ENCODE measurements at regions not wholly inside any gene's neighbourhood (a gene's known extent, or its start where the extent isn't known, plus 50 kb on each side); places are given as distances from the start of the nearest gene placed in this dataset.

GRCh38 chr4:58209001-58209400 lies 1098.8 kb upstream of the IGFBP7 start:
- no peak for DNase-seq (ENCODE audit: low spot score)

- no peak for DNase-seq (ENCODE audit: low spot score)
Observed at GRCh38 chr4:58205446-58206235, 1095.5 kb upstream of the IGFBP7 start.

- DNase-seq (ENCODE audit: low spot score) = no peak
Observed at GRCh38 chr4:58192217-58192616, 1082.0 kb upstream of the IGFBP7 start.

- DNase-seq (ENCODE audit: low spot score) = no peak
Observed at GRCh38 chr4:58191109-58191508, 1080.9 kb upstream of the IGFBP7 start.

GRCh38 chr4:58188316-58188715 lies 1078.1 kb upstream of the IGFBP7 start:
- DNase-seq (ENCODE audit: low spot score) = no peak

- DNase-seq (ENCODE audit: low spot score) = no peak
Observed at GRCh38 chr4:58175024-58175423, 1064.8 kb upstream of the IGFBP7 start.

GRCh38 chr4:58166490-58166889 lies 1056.3 kb upstream of the IGFBP7 start:
- DNase-seq (ENCODE audit: low spot score) = no peak

GRCh38 chr4:58163156-58163555 lies 1053.0 kb upstream of the IGFBP7 start:
- DNase-seq (ENCODE audit: low spot score) = no peak

- DNase-seq (ENCODE audit: low spot score) = no peak
Observed at GRCh38 chr4:58149404-58150085, 1039.4 kb upstream of the IGFBP7 start.

GRCh38 chr4:58144721-58145120 lies 1034.5 kb upstream of the IGFBP7 start:
- DNase-seq (ENCODE audit: low spot score) = no peak

GRCh38 chr4:58138786-58139668 lies 1028.8 kb upstream of the IGFBP7 start:
- no peak for DNase-seq (ENCODE audit: low spot score)

GRCh38 chr4:58136604-58137003 lies 1026.4 kb upstream of the IGFBP7 start:
- DNase-seq (ENCODE audit: low spot score) = no peak

- DNase-seq (ENCODE audit: low spot score) = no peak
Observed at GRCh38 chr4:58127680-58128079, 1017.5 kb upstream of the IGFBP7 start.

GRCh38 chr4:58119298-58119697 lies 1009.1 kb upstream of the IGFBP7 start:
- no peak for DNase-seq (ENCODE audit: low spot score)

GRCh38 chr4:58113126-58113525 lies 1002.9 kb upstream of the IGFBP7 start:
- no peak for DNase-seq (ENCODE audit: low spot score)

GRCh38 chr4:58111818-58112217 lies 1001.6 kb upstream of the IGFBP7 start:
- no peak for DNase-seq (ENCODE audit: low spot score)

GRCh38 chr4:58093352-58093751 lies 983.2 kb upstream of the IGFBP7 start:
- no peak for DNase-seq (ENCODE audit: low spot score)

- DNase-seq (ENCODE audit: low spot score) = no peak
Observed at GRCh38 chr4:58090539-58090938, 980.4 kb upstream of the IGFBP7 start.

- no peak for DNase-seq (ENCODE audit: low spot score)
Observed at GRCh38 chr4:58081356-58081755, 971.2 kb upstream of the IGFBP7 start.

GRCh38 chr4:58075724-58076123 lies 965.5 kb upstream of the IGFBP7 start:
- no peak for DNase-seq (ENCODE audit: low spot score)

GRCh38 chr4:58074382-58074781 lies 964.2 kb upstream of the IGFBP7 start:
- DNase-seq (ENCODE audit: low spot score) = no peak

- no peak for DNase-seq (ENCODE audit: low spot score)
Observed at GRCh38 chr4:58070726-58071125, 960.5 kb upstream of the IGFBP7 start.
